H1 (cell line): ENCODE measurements at regions not wholly inside any gene's neighbourhood (a gene's known extent, or its start where the extent isn't known, plus 50 kb on each side); places are given as distances from the start of the nearest gene placed in this dataset.
A peak's percentile ranks its signal among the peaks of the same experiment; 100 is the strongest.

ENCODE experiments used
- CTCF ChIA-PET: fragments of 300-600 bp; sonication (Branson Sonifier 250); formaldehyde crosslinking; loops from one replicate; lab custom pipeline; 2021; ENCODE audit not compliant: partially characterized antibody; lab: Charles Lee
- POLR2A ChIA-PET: fragments of 300-600 bp; sonication (Branson Sonifier 250); formaldehyde crosslinking; loops from one replicate; lab custom pipeline; 2021; ENCODE audit warnings: inconsistent platforms; ENCODE audit not compliant: partially characterized antibody; lab: Charles Lee
- DNase-seq, 2 experiments: peaks; one replicate each; pipeline versions ENCODE4 v3.0.0 to v3.0.0-alpha.2; 2010 to 2022; ENCODE audit warnings: low spot score in 2 of 2, low read depth in 1 of 2, mixed read lengths in 1 of 2
- FAIRE-seq: peaks from 2 replicates; lab custom pipeline; 2011; peaks lifted over from hg19 to GRCh38; lab: Jason Lieb, UNC
- H2AFZ ChIP-seq: 2 replicates; pipeline ENCODE4 v1.8.1; 2012; ENCODE audit warnings: low read length, inconsistent platforms
- H2AK5ac ChIP-seq: 2 replicates; pipeline ENCODE4 v1.6.1; 2013; ENCODE audit warnings: low read depth, low read length
- H2BK120ac ChIP-seq: replicated peaks from 2 replicates; pipeline ENCODE3; 2013; ENCODE audit warnings: low read depth, low read length, inconsistent platforms
- H2BK12ac ChIP-seq: 2 replicates; pipeline ENCODE4 v1.6.1; 2013; ENCODE audit warnings: low read depth, low read length
- H2BK15ac ChIP-seq: 2 replicates; pipeline ENCODE4 v1.6.1; 2013; ENCODE audit warnings: low read length
- H2BK20ac ChIP-seq: 2 replicates; pipeline ENCODE4 v1.6.1; 2013; ENCODE audit warnings: low read length
- H2BK5ac ChIP-seq: 2 replicates; pipeline ENCODE4 v1.6.1; 2013; ENCODE audit warnings: low read depth, low read length
- H3K14ac ChIP-seq: 2 replicates; pipeline ENCODE4 v1.6.1; 2013; ENCODE audit warnings: inconsistent platforms; ENCODE audit not compliant: insufficient read length
- H3K18ac ChIP-seq: 2 replicates; pipeline ENCODE4 v1.6.1; 2013; ENCODE audit warnings: low read length; ENCODE audit errors: extremely low read depth
- H3K23ac ChIP-seq: 2 replicates; pipeline ENCODE4 v1.6.1; 2013; ENCODE audit warnings: inconsistent platforms; ENCODE audit not compliant: insufficient read length
- H3K23me2 ChIP-seq: 2 replicates; pipeline ENCODE4 v1.6.1; 2013; ENCODE audit warnings: low read depth, low read length
- H3K27ac ChIP-seq: 2 replicates; pipeline ENCODE4 v1.6.1; 2011; ENCODE audit warnings: low read depth, low read length, inconsistent platforms
- H3K27me3 ChIP-seq, 4 experiments: replicated peaks in 1 of 4; 1 replicate in 1 of 4; 2 replicates in 3 of 4; pipeline versions ENCODE4 v1.6.1 to v1.8.1; 2011 to 2013; ENCODE audit warnings: low read length in 3 of 4, mild to moderate bottlenecking in 3 of 4, inconsistent platforms in 2 of 4, mixed read lengths in 2 of 4, moderate library complexity in 1 of 4; ENCODE audit not compliant: control insufficient read depth in 3 of 4, insufficient read depth in 3 of 4; ENCODE audit errors: extremely low read depth in 1 of 4
- H3K36me3 ChIP-seq, 4 experiments: 2 replicates each; pipeline versions ENCODE4 v1.6.1 to v1.8.1; 2011 to 2013; ENCODE audit warnings: mild to moderate bottlenecking in 4 of 4, low read length in 3 of 4, moderate library complexity in 2 of 4, control low read depth in 1 of 4, inconsistent platforms in 1 of 4; ENCODE audit not compliant: insufficient read depth in 4 of 4, control insufficient read depth in 2 of 4
- H3K4ac ChIP-seq: replicated peaks from 2 replicates; pipeline ENCODE3; 2013; ENCODE audit warnings: low read length, low read depth, mixed read lengths, inconsistent platforms; ENCODE audit not compliant: insufficient read length
- H3K4me1 ChIP-seq, 4 experiments: replicated peaks in 1 of 4; 1 replicate in 1 of 4; 2 replicates in 3 of 4; pipeline versions ENCODE4 v1.6.1 to v1.8.1; 2011 to 2013; ENCODE audit warnings: low read length in 3 of 4, inconsistent platforms in 2 of 4, mixed read lengths in 1 of 4; ENCODE audit not compliant: insufficient read depth in 4 of 4, control insufficient read depth in 3 of 4
- H3K4me2 ChIP-seq, 2 experiments: 2 replicates each; pipeline versions ENCODE4 v1.6.1 to v1.8.1; 2011 to 2013; ENCODE audit warnings: low read depth in 2 of 2, low read length in 2 of 2, control low read depth in 1 of 2, inconsistent platforms in 1 of 2, mild to moderate bottlenecking in 1 of 2; ENCODE audit not compliant: insufficient read depth in 1 of 2
- H3K4me3 ChIP-seq, 4 experiments: fragments of 200-600, 300-600 bp in 1 of 4; sonication (generic), shearing (Covaris generic), sonication (Bioruptor Twin) in 1 of 4; 2 replicates each; pipeline versions ENCODE4 v1.5.1 to v1.8.1; 2011 to 2016; ENCODE audit warnings: low read length in 4 of 4, low read depth in 3 of 4, control low read depth in 2 of 4, inconsistent platforms in 2 of 4, mild to moderate bottlenecking in 2 of 4, mixed read lengths in 1 of 4, moderate library complexity in 1 of 4; ENCODE audit not compliant: insufficient read depth in 2 of 4; ENCODE audit errors: extremely low read depth in 1 of 4
- H3K56ac ChIP-seq: replicated peaks from 2 replicates; pipeline ENCODE3; 2013; ENCODE audit warnings: low read depth, mild to moderate bottlenecking, mixed read lengths, low read length, inconsistent platforms; ENCODE audit not compliant: insufficient read length
- H3K79me1 ChIP-seq: 2 replicates; pipeline ENCODE4 v1.6.1; 2013; ENCODE audit warnings: low read depth, low read length, control low read depth
- H3K79me2 ChIP-seq, 2 experiments: 2 replicates each; pipeline versions ENCODE4 v1.6.1 to v1.8.1; 2012 to 2013; ENCODE audit warnings: low read length in 2 of 2, mild to moderate bottlenecking in 2 of 2, inconsistent platforms in 1 of 2; ENCODE audit not compliant: insufficient read depth in 2 of 2, control insufficient read depth in 1 of 2
- H3K9ac ChIP-seq, 4 experiments: replicated peaks in 1 of 4; 1 replicate in 1 of 4; 2 replicates in 3 of 4; pipeline versions ENCODE4 v1.6.1 to v1.8.1; 2011 to 2013; ENCODE audit warnings: low read depth in 3 of 4, low read length in 3 of 4, control low read depth in 2 of 4, mild to moderate bottlenecking in 2 of 4, moderate library complexity in 2 of 4, inconsistent platforms in 1 of 4; ENCODE audit errors: extremely low read depth in 1 of 4
- H3K9me3 ChIP-seq, 2 experiments: 2 replicates each; pipeline versions ENCODE4 v1.6.1 to v1.8.1; 2012 to 2013; ENCODE audit warnings: mild to moderate bottlenecking in 2 of 2, moderate library complexity in 2 of 2, control low read depth in 1 of 2, inconsistent platforms in 1 of 2, low read depth in 1 of 2, low read length in 1 of 2, mixed read lengths in 1 of 2; ENCODE audit not compliant: insufficient read depth in 2 of 2
- H4K20me1 ChIP-seq, 2 experiments: replicated peaks in 1 of 2; 2 replicates each; pipeline versions ENCODE3 to v1.8.1; 2011 to 2013; ENCODE audit warnings: inconsistent platforms in 2 of 2, low read length in 2 of 2, mild to moderate bottlenecking in 1 of 2; ENCODE audit not compliant: insufficient read depth in 2 of 2, control insufficient read depth in 1 of 2
- H4K5ac ChIP-seq: 2 replicates; pipeline ENCODE4 v1.6.1; 2013; ENCODE audit warnings: low read length, low read depth, mixed read lengths, inconsistent platforms; ENCODE audit not compliant: insufficient read length
- H4K8ac ChIP-seq: 2 replicates; pipeline ENCODE4 v1.8.0; 2013; ENCODE audit warnings: mild to moderate bottlenecking, moderate library complexity, low read length, inconsistent platforms; ENCODE audit not compliant: insufficient read depth; ENCODE audit errors: extremely low read depth
- H4K91ac ChIP-seq: replicated peaks from 2 replicates; pipeline ENCODE3; 2013; ENCODE audit warnings: low read length, mixed read lengths, inconsistent platforms; ENCODE audit not compliant: insufficient read length
- CREB1 ChIP-seq: IDR thresholded peaks from 2 replicates; pipeline ENCODE4 v1.6.1; 2012; ENCODE audit warnings: inconsistent platforms
- EZH2 ChIP-seq: fragments of 200-600 bp; sonication (generic); IDR thresholded peaks from 2 replicates; pipeline ENCODE4 v1.7.1; 2012; ENCODE audit warnings: low read depth, mild to moderate bottlenecking, moderate library complexity, low read length, inconsistent platforms; ENCODE audit not compliant: severe bottlenecking
- MAFK ChIP-seq: IDR thresholded peaks from 2 replicates; pipeline ENCODE4 v1.6.1; 2012; ENCODE audit warnings: low read depth, mild to moderate bottlenecking, improper control_type of control experiment, low read length
- RAD21 ChIP-seq, 2 experiments: IDR thresholded peaks in 1 of 2; conservative IDR thresholded peaks in 1 of 2; 2 replicates each; pipeline ENCODE4 v1.6.1; 2011; ENCODE audit warnings: low read depth in 2 of 2, low read length in 2 of 2, improper control_type of control experiment in 1 of 2, inconsistent platforms in 1 of 2, mild to moderate bottlenecking in 1 of 2, moderate library complexity in 1 of 2
- RNF2 ChIP-seq: fragments of 200-900, 300-1000 bp; sonication (generic); IDR thresholded peaks from 2 replicates; pipeline ENCODE4 v1.7.1; 2016; ENCODE audit warnings: borderline replicate concordance, low read depth, mild to moderate bottlenecking, antibody characterized with exemption, low read length; ENCODE audit not compliant: poor library complexity, severe bottlenecking; ENCODE audit errors: missing control alignments
- SIN3A ChIP-seq, 2 experiments: IDR thresholded peaks in 1 of 2; conservative IDR thresholded peaks in 1 of 2; 2 replicates each; pipeline ENCODE4 v1.6.1; 2011 to 2012; ENCODE audit warnings: low read length in 2 of 2, improper control_type of control experiment in 1 of 2, low read depth in 1 of 2, mild to moderate bottlenecking in 1 of 2
- SIRT6 ChIP-seq: IDR thresholded peaks from one replicate; pipeline ENCODE4 v1.7.1; 2012; ENCODE audit warnings: low read length, inconsistent platforms
- WGBS, 2 experiments: shearing (Covaris generic) in 1 of 2; methylation state at CpG; one replicate each; pipeline versions ENCODE4 v1.1.6 to v1.1.7; 2013 to 2015; ENCODE audit warnings: low lambda C conversion rate in 2 of 2, mixed read lengths in 2 of 2, inconsistent platforms in 1 of 2, low coverage in 1 of 2, missing lambda C conversion rate in 1 of 2; ENCODE audit not compliant: insufficient replicate concordance in 2 of 2, insufficient coverage in 1 of 2, insufficient read length in 1 of 2; ENCODE audit errors: extremely low coverage in 1 of 2, missing lambda C conversion rate in 1 of 2; 5-methylcytosine and 5-hydroxymethylcytosine counted together
- TF ChIP-seq, protein P1 (sequence below): IDR thresholded peaks from 2 replicates; pipeline ENCODE4 v1.6.1; 2011; ENCODE audit warnings: low read length, improper control_type of control experiment

DNA sequence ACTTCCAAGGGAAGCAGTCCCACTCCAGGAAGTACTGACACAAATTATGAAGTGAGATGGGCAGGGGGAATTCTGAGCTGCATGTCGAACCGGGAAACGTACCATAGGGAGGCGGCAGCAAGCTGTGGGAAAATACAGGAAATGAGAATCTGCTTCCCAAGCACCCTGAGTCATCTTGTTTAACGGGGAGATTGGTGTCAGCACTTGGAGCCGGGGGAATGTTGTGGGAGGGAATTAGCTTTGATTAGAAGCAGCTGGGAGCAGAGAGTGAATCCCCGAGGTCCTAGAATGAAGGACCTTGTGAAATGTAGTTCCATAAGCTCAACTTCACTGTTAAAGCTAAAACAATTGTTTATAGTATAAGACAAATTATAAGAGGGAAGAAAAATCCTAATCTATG lies 141.4 kb upstream of the PRKCQ start:
- ChIA-PET CTCF (interaction anchor here (0.7 to 2.3 kb wide), 9 partner anchors 11 to 183 kb away, joined by 3 to 9 read pairs (median 3); no protein-coding TSS in a partner anchor), POLR2A (no interaction called here)
- Histone ChIP-seq H3K27ac (no peak overlapping the region), H4K8ac (no peak overlapping the region; the same call in 1 of the 2 replicates), H3K56ac (no peak overlapping the region), H3K23me2 (no peaks in the 10 kb centered on the region), H2BK20ac (no peak overlapping the region), H3K14ac (no peak overlapping the region), H4K20me1 (no peaks in the 10 kb centered on the region), H2AFZ (no peak overlapping the region), H3K36me3 (no peaks in the 10 kb centered on the region), H3K4me3 (no peak overlapping the region), H3K4me1 (peaks cover 0 to 19% (median 3%) of the 10 kb centered on the region in 4 experiments; a peak in 6 of 7 replicates), H4K5ac (no peak overlapping the region), H2BK120ac (peak overlapping the region; percentile 25), H3K23ac (no peak overlapping the region), H3K18ac (peak overlapping the region; percentile 21; the same call in 1 of the 2 replicates), H3K4me2 (no peak overlapping the region), H4K91ac (no peak overlapping the region), H2BK5ac (peak overlapping the region; percentile 41; the same call in 1 of the 2 replicates), H2AK5ac (no peak overlapping the region), H2BK15ac (0 out of 2 replicates have a peak overlapping the region, but pooled peaks have one; percentile 5), H3K27me3 (no peaks in the 10 kb centered on the region), H3K79me2 (no peaks in the 10 kb centered on the region), H3K79me1 (no peaks in the 10 kb centered on the region), H3K9ac (no peak overlapping the region), H3K9me3 (peaks cover 0 to 6% of the 10 kb centered on the region in 2 experiments; a peak in 2 of 4 replicates), H2BK12ac (peak overlapping the region; percentile 62; the same call in 1 of the 2 replicates), H3K4ac (peak overlapping the region; percentile 6)
- WGBS, 2 experiments = 84% methylated on average over 7 of the region's 7 CpGs; no CpG with 5 or more reads in 1 of the 2 experiments
- no peak for FAIRE-seq
- no peak for DNase-seq
- TF ChIP-seq RAD21 (IDR thresholded peaks at IDR 0.05 in 1 of 2, conservative IDR thresholded peaks at IDR 0.05 in 1 of 2; ENCODE audit: low read depth in 2 of 2, low read length in 2 of 2) (peak; percentile 30 to 34; a peak in 2 of 4 replicates), CREB1 (no peak), SIN3A (conservative IDR thresholded peaks at IDR 0.05 in 1 of 2, IDR thresholded peaks at IDR 0.05 in 1 of 2; ENCODE audit: low read depth in 1 of 2, low read length in 2 of 2) (no peak), EZH2 (no peak), MAFK (no peak), SIRT6 (no peak), RNF2 (no peak)
- TF ChIP-seq, protein P1, sequence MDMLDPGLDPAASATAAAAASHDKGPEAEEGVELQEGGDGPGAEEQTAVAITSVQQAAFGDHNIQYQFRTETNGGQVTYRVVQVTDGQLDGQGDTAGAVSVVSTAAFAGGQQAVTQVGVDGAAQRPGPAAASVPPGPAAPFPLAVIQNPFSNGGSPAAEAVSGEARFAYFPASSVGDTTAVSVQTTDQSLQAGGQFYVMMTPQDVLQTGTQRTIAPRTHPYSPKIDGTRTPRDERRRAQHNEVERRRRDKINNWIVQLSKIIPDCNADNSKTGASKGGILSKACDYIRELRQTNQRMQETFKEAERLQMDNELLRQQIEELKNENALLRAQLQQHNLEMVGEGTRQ = no peak
